ENCODE measurements at regions not wholly inside any gene's neighbourhood (a gene's known extent, or its start where the extent isn't known, plus 50 kb on each side); places are given as distances from the start of the nearest gene placed in this dataset.

GRCh38 chrX:114162068-114162735, 421.7 kb upstream of the HTR2C start:
- 0% methylated on average over 1 of the region's 9 CpGs for WGBS (ENCODE audit: insufficient coverage, low coverage, low lambda C conversion rate, missing lambda C conversion rate)
- Histone ChIP-seq H3K27ac (no peak overlapping the region), H3K4me3 (no peak overlapping the region), H3K27me3 (peaks cover 0 to 5% of the 10 kb centered on the region in 2 donors), H3K36me3 (no peaks in the 10 kb centered on the region), H3K9me3 (no peaks in the 10 kb centered on the region), H3K4me1 (no peaks in the 10 kb centered on the region)
- TF ChIP-seq POLR2A (IDR thresholded peaks at IDR 0.05) (no peak), CTCF (IDR thresholded peaks at IDR 0.05) (no peak)
- ATAC-seq = no peak
- intact Hi-C loops (cut with DNase I) = no loop called here
- no peak for DNase-seq

- 25% methylated on average over 1 of the region's 1 CpG for WGBS (ENCODE audit: insufficient coverage, low coverage, low lambda C conversion rate, missing lambda C conversion rate)
- H3K4me1 ChIP-seq = no peaks in the 10 kb centered on the region
- ATAC-seq (no peak), DNase-seq (no peak)
- no peaks in the 10 kb centered on the region for H3K9me3 ChIP-seq
- no peak overlapping the region for H3K4me3 ChIP-seq
- H3K27me3 ChIP-seq = no peaks in the 10 kb centered on the region
- H3K36me3 ChIP-seq = no peaks in the 10 kb centered on the region
- TF ChIP-seq POLR2A (IDR thresholded peaks at IDR 0.05) (no peak), CTCF (IDR thresholded peaks at IDR 0.05) (no peak)
- intact Hi-C loops (cut with DNase I) = no loop called here
- no peak overlapping the region for H3K27ac ChIP-seq
Measured at GRCh38 chrX:114152801-114153200, 431.1 kb upstream of the HTR2C start.

GRCh38 chrX:114152130-114152529, 431.8 kb upstream of the HTR2C start:
- H3K4me1 ChIP-seq = no peaks in the 10 kb centered on the region
- DNase-seq = no peak
- TF ChIP-seq CTCF (IDR thresholded peaks at IDR 0.05) (no peak), POLR2A (IDR thresholded peaks at IDR 0.05) (no peak)
- peak in 2 of 4 donors; percentile 22 to 35 for ATAC-seq
- WGBS (ENCODE audit: insufficient coverage, low coverage, low lambda C conversion rate, missing lambda C conversion rate) = 46% methylated on average over 1 of the region's 1 CpG
- H3K27ac ChIP-seq = no peak overlapping the region
- no peak overlapping the region for H3K4me3 ChIP-seq
- no peaks in the 10 kb centered on the region for H3K27me3 ChIP-seq
- intact Hi-C loops (cut with DNase I) = no loop called here
- H3K9me3 ChIP-seq = no peaks in the 10 kb centered on the region
- H3K36me3 ChIP-seq = no peaks in the 10 kb centered on the region

- H3K9me3 ChIP-seq = no peaks in the 10 kb centered on the region
- intact Hi-C loops (cut with DNase I) = no loop called here
- no peak overlapping the region for H3K4me3 ChIP-seq
- H3K4me1 ChIP-seq = no peaks in the 10 kb centered on the region
- H3K27me3 ChIP-seq = no peaks in the 10 kb centered on the region
- no peaks in the 10 kb centered on the region for H3K36me3 ChIP-seq
- DNase-seq (no peak), ATAC-seq (no peak)
- H3K27ac ChIP-seq = no peak overlapping the region
- 22% methylated on average over 1 of the region's 1 CpG for WGBS (ENCODE audit: insufficient coverage, low coverage, low lambda C conversion rate, missing lambda C conversion rate)
- TF ChIP-seq CTCF (IDR thresholded peaks at IDR 0.05) = no peak
- TF ChIP-seq POLR2A (IDR thresholded peaks at IDR 0.05) = no peak
Measured at GRCh38 chrX:114134465-114134864, 449.4 kb upstream of the HTR2C start.

Measured in right lobe of liver (tissue), 6 donors.